Heart left ventricle (tissue), 13 donors: ENCODE measurements at regions not wholly inside any gene's neighbourhood (a gene's known extent, or its start where the extent isn't known, plus 50 kb on each side); places are given as distances from the start of the nearest gene placed in this dataset.

ENCODE experiments used
- CTCF ChIP-seq, 12 donors: fragments of 200-600 bp; sonication (generic) in 4 of 12; IDR thresholded peaks; one replicate each; pipeline versions ENCODE4 v1.5.0 to v1.8.0; 2018 to 2022; ENCODE audit warnings: antibody characterized with exemption in 12 of 12, mild to moderate bottlenecking in 5 of 12
- POLR2A ChIP-seq, 2 donors: fragments of 450-650 bp; IDR thresholded peaks; one replicate each; pipeline ENCODE4 v1.6.1; 2017; ENCODE audit warnings: antibody characterized with exemption in 2 of 2, mild to moderate bottlenecking in 2 of 2, moderate library complexity in 2 of 2
- donor health status: ischemic (EF 13 %, LVEDD 7.1; RV severe dilation, severe dysfunction).
- donor health status: DM: no; HTN: yes; CAD: no.
- donor health status: DM: no; HTN: no; CAD: no.
- donor health status: ischemic (EF 25% LVEDD 6.9; RV normal size, moderate dysfunction).
- donor health status: ischemic (EF 25% LVEDD 5.7; RV mildly dilated, moderate dysfunction).
- donor health status: ischemic (EF 35%, LVEDD 5.7; RV mildly dilated, moderate dysfunction).
- donor health status: nonischemic (EF 11% LVEDD 7.7; RV severe dilation, severe dysfunction).
- donor health status: DM: yes; HTN: yes; CAD: no.
- donor health status: PGD.
- donor health status: ischemic (EF 29% LVEDD 5.4; RV normal size, mild dysfunction).
- donor health status: nonischemic (EF 23%, LVEDD 6.1; RV moderate dilation, normal function).

GRCh38 chr16:77536809-77537208, 102.0 kb upstream of the ADAMTS18 start:
- TF ChIP-seq CTCF (IDR thresholded peaks at IDR 0.05) = no peak
- TF ChIP-seq POLR2A (IDR thresholded peaks at IDR 0.05) = no peak
